CD4-positive, alpha-beta T cell (primary cell): ENCODE measurements at regions not wholly inside any gene's neighbourhood (a gene's known extent, or its start where the extent isn't known, plus 50 kb on each side); places are given as distances from the start of the nearest gene placed in this dataset.

Experiments
- ATAC-seq: fragments of 200-7000 bp; cut with Tn5 transposase; one replicate; pipeline ENCODE4 v1.10.0; 2022; ENCODE audit warnings: mild to moderate bottlenecking; ENCODE audit not compliant: poor library complexity
- CTCF ChIA-PET: fragments of 350-600 bp; sonication (Branson Sonifier 250); formaldehyde crosslinking; loops from one replicate; lab custom pipeline; 2021; ENCODE audit warnings: antibody characterized with exemption, inconsistent platforms; lab: Charles Lee
- POLR2A ChIA-PET: fragments of 350-600 bp; sonication (Branson Sonifier 250); formaldehyde crosslinking; loops from one replicate; lab custom pipeline; 2021; ENCODE audit warnings: antibody characterized with exemption, inconsistent platforms; lab: Charles Lee
- DNase-seq, 14 experiments: peaks; one replicate each; pipeline ENCODE4 v3.0.0-alpha.2; 2013 to 2020; ENCODE audit warnings: mixed read lengths in 2 of 14
- H3K27ac ChIP-seq, 2 donors: one replicate each; pipeline versions ENCODE4 v1.5.1 to v1.7.0; 2013; ENCODE audit warnings: low read length in 2 of 2, low read depth in 1 of 2, mild to moderate bottlenecking in 1 of 2
- H3K27me3 ChIP-seq, 2 experiments: 1 replicate in 1 of 2; 2 replicates in 1 of 2; pipeline versions ENCODE4 v1.6.1 to v1.7.0; 2013; ENCODE audit warnings: low read length in 2 of 2, control low read depth in 1 of 2, mild to moderate bottlenecking in 1 of 2, moderate library complexity in 1 of 2; ENCODE audit not compliant: insufficient read depth in 2 of 2, control insufficient read depth in 1 of 2
- H3K36me3 ChIP-seq: one replicate; pipeline ENCODE4 v1.6.1; 2013; ENCODE audit warnings: low read length, control low read depth; ENCODE audit not compliant: insufficient read depth
- H3K4me1 ChIP-seq: one replicate; pipeline ENCODE4 v1.6.1; 2013; ENCODE audit warnings: low read length, control low read depth; ENCODE audit not compliant: insufficient read depth
- H3K4me3 ChIP-seq: one replicate; pipeline ENCODE4 v1.5.1; 2013; ENCODE audit warnings: mild to moderate bottlenecking, low read length, moderate library complexity
- H3K9me3 ChIP-seq, 2 experiments: 1 replicate in 1 of 2; 2 replicates in 1 of 2; pipeline versions ENCODE4 v1.6.1 to v1.7.0; 2013; ENCODE audit warnings: low read length in 2 of 2, mild to moderate bottlenecking in 2 of 2, control low read depth in 1 of 2, moderate library complexity in 1 of 2; ENCODE audit not compliant: control insufficient read depth in 1 of 2, insufficient read depth in 1 of 2
- H3K27ac Mint-ChIP-seq: one replicate; pipeline ENCODE4 v1.8.0; 2020; ENCODE audit warnings: mixed read lengths
- H3K27me3 Mint-ChIP-seq: one replicate; pipeline ENCODE4 v1.8.0; 2021; ENCODE audit warnings: mixed read lengths
- H3K36me3 Mint-ChIP-seq: one replicate; pipeline ENCODE4 v1.8.0; 2021; ENCODE audit warnings: low read depth, mixed read lengths
- H3K4me1 Mint-ChIP-seq: one replicate; pipeline ENCODE4 v1.8.0; 2021; ENCODE audit warnings: low read depth, mixed read lengths
- H3K4me3 Mint-ChIP-seq: one replicate; pipeline ENCODE4 v1.8.0; 2020; ENCODE audit warnings: mild to moderate bottlenecking, mixed read lengths
- H3K9me3 Mint-ChIP-seq: one replicate; pipeline ENCODE4 v1.8.0; 2020; ENCODE audit warnings: mixed read lengths
- CTCF ChIP-seq: fragments of 200-600 bp; IDR thresholded peaks from one replicate; pipeline ENCODE4 v1.8.0; 2022; ENCODE audit warnings: antibody characterized with exemption, mild to moderate bottlenecking
- intact Hi-C, 2 experiments: fragments of 100-400 bp; cut with DNase I in 1 of 2; cut with micrococcal nuclease in 1 of 2; formaldehyde crosslinking; loops; one replicate each; pipeline versions ENCODE4 v1.15.1 to v1.9.0; 2023 to 2025; cut with DNase I, micrococcal nuclease

DNA sequence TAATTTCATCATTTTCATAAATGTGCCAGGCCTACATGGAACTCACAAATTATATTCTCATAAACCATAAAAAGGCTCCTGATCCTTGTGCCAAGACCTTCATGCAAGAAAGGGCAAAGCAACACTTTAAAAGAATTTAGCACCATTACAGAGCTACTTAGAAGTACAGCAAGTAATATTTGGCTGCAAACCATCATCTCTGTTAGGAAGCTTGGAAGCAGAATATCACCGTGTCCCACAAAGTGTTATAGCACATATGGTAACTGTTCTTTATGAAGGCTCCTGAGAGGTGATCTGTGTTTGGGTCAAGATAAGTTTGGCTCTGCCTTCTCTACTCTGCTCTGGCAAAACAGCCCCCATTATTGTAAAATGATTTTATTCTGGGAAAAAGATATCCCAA lies 59.7 kb upstream of the KCNJ3 start:
- DNase-seq (no peak), ATAC-seq (no peak)
- no peaks in the 10 kb centered on the region for H3K36me3 Mint-ChIP-seq
- no peak overlapping the region for H3K4me3 Mint-ChIP-seq
- intact Hi-C loops = no loop called here
- H3K9me3 ChIP-seq = no peaks in the 10 kb centered on the region
- H3K9me3 Mint-ChIP-seq = peaks cover 2% of the 10 kb centered on the region
- no peaks in the 10 kb centered on the region for H3K4me1 ChIP-seq
- no peaks in the 10 kb centered on the region for H3K27me3 ChIP-seq
- no peaks in the 10 kb centered on the region for H3K36me3 ChIP-seq
- no peak overlapping the region for H3K4me3 ChIP-seq
- no peak overlapping the region for H3K27ac ChIP-seq
- CTCF ChIA-PET = no interaction called here
- H3K27ac Mint-ChIP-seq = no peak overlapping the region
- H3K4me1 Mint-ChIP-seq = no peaks in the 10 kb centered on the region
- no peaks in the 10 kb centered on the region for H3K27me3 Mint-ChIP-seq
- no peak for TF ChIP-seq CTCF
- POLR2A ChIA-PET = no interaction called here

DNA sequence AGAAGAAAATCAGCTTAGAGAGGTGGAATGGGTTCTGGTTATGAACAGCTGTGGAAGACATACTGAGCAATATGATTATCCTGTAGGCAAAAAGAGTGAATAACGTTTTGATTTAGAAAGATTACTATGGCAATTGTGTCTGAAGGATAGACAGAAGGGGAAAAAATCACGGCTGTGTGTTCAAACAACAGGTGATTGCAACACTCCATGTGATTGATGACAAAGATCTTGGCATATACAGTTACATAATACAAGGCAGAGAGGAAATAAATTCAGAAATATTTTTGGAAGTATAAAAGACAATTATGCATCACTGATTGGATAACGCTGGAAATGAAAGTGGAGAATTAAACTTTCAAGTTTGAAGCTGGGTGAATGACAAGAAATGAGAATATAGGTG lies 58.5 kb upstream of the KCNJ3 start:
- Histone ChIP-seq H3K27ac (no peak overlapping the region), H3K36me3 (no peaks in the 10 kb centered on the region), H3K4me3 (no peak overlapping the region), H3K9me3 (no peaks in the 10 kb centered on the region), H3K27me3 (no peaks in the 10 kb centered on the region), H3K4me1 (no peaks in the 10 kb centered on the region)
- TF ChIP-seq CTCF = no peak
- ATAC-seq (no peak), DNase-seq (no peak)
- Mint-ChIP-seq H3K36me3 (no peaks in the 10 kb centered on the region), H3K27me3 (no peaks in the 10 kb centered on the region), H3K4me3 (no peak overlapping the region), H3K9me3 (peaks cover 2% of the 10 kb centered on the region), H3K4me1 (no peaks in the 10 kb centered on the region), H3K27ac (no peak overlapping the region)
- intact Hi-C loops = no loop called here
- POLR2A ChIA-PET = no interaction called here
- CTCF ChIA-PET = no interaction called here
